Upper lobe of left lung (tissue), 4 donors: ENCODE measurements at regions not wholly inside any gene's neighbourhood (a gene's known extent, or its start where the extent isn't known, plus 50 kb on each side); places are given as distances from the start of the nearest gene placed in this dataset.

Experiments
- CTCF ChIP-seq, 6 experiments: fragments of 450-650 bp in 4 of 6; fragments of 200-600 bp in 2 of 6; sonication (generic) in 2 of 6; IDR thresholded peaks; one replicate each; pipeline ENCODE4 v1.5.1; 2016 to 2019; ENCODE audit warnings: antibody characterized with exemption in 6 of 6
- EP300 ChIP-seq, 4 donors: sonication (generic); formaldehyde crosslinking; IDR thresholded peaks; one replicate each; pipeline ENCODE4 v1.5.1; 2017; ENCODE audit warnings: antibody characterized with exemption in 4 of 4, control low read depth in 2 of 4
- POLR2A ChIP-seq, 4 donors: fragments of 450-650 bp; IDR thresholded peaks; one replicate each; pipeline ENCODE4 v1.5.1; 2016 to 2017; ENCODE audit warnings: antibody characterized with exemption in 4 of 4, mild to moderate bottlenecking in 2 of 4
- POLR2AphosphoS5 ChIP-seq, 2 donors: sonication (generic); formaldehyde crosslinking; IDR thresholded peaks; one replicate each; pipeline ENCODE4 v1.5.1; 2017; ENCODE audit warnings: antibody characterized with exemption in 2 of 2

GRCh38 chr1:74995821-74996220 is 138.4 kb upstream of the LHX8 start:
- TF ChIP-seq CTCF (IDR thresholded peaks at IDR 0.05) (no peak), POLR2A (IDR thresholded peaks at IDR 0.05) (no peak), EP300 (IDR thresholded peaks at IDR 0.05) (no peak), POLR2AphosphoS5 (IDR thresholded peaks at IDR 0.05) (no peak)
